ENCODE measurements at regions not wholly inside any gene's neighbourhood (a gene's known extent, or its start where the extent isn't known, plus 50 kb on each side); places are given as distances from the start of the nearest gene placed in this dataset.

DNA sequence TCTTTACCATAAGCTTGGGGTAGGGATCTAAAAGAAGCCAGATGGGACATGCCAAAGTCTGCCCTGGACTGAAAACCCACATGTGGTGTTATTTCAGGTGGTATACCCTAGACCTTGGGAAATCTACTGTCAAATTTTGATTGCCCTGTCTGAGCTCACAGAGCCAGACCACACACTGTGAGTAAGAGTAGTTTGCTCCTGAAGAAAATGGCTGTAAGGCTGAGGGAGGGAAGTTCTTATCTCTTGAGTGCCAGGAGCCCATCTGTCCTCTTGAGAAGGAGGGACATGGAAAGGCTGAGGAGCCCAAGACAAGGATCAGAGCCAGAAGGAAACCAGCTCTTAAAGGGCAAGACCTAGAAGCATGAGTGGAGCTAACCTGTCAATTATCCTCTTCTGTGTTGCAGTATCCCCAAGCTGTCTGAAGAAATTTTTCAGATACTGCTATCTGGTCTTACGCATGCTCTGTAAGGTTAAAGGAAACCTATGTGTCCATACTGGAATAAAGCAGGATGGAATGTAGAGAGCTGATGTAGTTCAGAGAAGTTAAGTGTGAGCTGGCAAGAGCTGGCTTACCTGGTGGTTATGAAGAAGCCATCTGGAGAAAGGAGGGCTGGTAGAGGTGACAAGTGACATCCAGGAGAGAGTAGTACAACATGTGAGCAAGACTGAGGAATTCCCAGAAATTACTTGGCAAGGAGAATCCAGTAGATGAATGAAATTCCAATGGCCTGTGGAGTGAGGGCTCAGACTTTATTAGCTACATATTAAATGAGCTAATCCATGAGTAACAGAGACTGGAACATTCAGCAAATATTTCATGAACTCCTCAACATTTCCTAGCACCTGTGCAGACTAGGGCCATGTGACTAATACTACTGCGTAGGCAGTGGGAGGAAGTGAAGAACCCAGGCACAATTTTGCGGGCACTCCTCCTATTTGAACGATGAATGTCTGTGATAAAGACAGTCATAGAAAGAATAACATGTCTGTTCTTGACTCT is 389.1 kb upstream of the KIF2A start:
- no peak for DNase-seq

DNA sequence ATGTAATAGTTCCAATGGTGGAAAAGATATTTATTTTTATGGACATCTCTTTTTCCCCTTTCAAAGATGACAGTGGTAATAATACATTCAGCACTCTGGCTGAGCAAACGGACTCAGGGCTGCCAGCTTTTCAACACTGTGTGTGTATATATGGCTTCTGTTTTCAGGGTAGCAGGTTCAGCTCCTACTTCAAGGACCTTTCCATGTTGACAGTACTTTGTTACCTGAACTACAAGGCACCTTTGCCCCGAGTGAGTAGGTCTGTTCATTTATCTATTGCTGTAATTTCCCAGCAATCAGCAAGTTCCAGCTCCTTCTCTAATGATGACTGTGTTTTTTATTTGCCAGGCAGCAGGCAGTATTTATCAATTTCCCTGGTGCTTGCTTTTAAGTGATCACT is 387.4 kb upstream of the KIF2A start:
- no peak for DNase-seq

- DNase-seq: no peak
Observed at GRCh38 chr5:61919920-61920319, 386.1 kb upstream of the KIF2A start.

GRCh38 chr5:61924251-61924650 is 381.8 kb upstream of the KIF2A start:
- no peak for DNase-seq

DNA sequence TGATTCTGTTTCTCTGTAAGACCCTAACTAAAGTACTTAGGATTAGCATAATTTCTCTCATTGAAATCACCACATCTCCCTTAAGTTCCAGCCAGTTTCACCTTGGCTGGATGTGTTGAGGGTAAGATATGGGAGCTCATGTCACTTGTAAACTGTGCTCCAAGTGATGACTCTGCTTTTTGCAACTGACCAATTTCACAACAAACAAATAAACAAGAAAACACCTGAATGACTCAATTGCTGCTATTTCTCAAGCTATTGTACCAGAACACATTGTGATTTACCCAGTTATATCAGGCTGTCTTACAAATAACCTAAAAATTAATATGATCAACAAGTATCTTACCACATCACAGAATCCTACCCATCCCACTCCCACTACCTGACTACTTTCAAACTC is 379.1 kb upstream of the KIF2A start:
- DNase-seq: no peak

DNA sequence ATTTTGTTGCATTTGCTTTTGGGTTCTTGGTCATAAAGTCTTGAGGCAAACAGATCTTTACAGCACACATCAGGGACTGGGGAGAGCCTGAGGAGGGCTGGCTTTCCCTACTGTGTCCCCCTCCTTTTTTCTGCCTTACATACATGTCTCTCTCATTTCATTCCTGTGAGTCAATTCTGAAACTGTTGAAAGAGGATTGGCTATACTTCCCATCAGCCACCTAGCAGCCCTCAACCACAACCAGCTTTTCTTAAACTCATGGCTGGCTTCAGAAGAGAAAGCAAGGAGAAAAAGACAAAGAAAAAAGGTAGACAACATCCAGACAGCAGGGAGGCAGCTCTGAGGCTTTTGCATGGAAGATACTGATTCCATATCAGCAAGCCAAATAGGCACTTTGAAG is 374.8 kb upstream of the KIF2A start:
- no peak for DNase-seq

DNA sequence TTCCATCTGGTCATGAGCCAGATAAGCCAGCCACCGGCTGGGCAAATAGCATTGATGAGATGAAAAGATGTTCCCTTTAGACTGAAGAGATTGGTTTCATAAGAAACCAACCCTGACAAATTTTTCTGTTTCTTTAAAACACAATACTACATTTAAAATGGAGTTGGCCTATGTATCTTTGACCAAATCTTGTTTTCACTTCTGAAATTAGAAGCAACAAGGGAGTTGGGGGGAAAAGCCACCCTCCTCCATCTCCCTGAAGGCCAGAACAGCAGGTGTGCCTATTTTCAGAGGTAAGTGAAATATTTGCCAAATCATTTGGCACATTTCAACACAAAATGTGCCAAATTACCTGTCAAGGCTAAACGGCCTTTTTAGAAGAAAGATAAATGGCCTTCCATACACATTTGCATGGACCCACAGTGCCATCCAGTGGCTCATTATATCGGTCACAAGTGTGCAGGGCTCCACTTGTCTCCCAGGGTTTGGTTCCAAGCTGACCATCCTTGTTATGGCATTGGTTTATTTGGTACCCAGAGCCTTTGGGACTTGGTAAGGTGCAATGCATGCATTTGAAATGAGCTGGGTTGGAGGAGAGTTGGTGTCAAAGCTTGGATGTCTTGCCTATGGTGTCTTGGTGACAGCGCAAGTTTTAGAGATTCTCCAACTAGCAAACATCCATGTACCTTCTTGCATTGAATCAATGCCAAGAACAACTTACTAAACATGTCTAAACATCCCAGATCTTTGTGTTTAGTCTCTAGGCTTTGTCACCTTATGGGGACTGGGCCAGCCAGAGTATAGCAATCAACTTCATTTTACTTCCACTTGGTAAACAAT is 372.0 kb upstream of the KIF2A start:
- peak; percentile 30 to 37 for DNase-seq

DNA sequence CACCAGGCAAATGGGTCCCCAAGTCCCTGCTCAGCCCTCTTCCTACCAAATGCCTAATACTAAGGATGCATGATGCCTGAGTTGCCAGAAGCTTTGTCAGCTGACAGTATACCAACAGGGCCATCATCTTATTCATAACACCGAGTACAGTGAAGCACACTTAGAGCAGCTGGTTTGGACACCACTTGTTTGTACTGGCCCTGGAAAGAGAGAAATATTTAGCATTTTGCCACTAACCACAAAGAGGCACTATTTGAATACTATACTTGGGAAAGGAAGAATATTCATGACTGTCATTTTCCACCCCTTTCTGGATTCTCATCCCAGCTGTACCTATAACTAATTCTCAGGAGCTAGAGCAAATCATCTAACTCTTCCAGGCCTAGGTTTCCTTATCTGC is 364.4 kb upstream of the KIF2A start:
- DNase-seq: no peak

GRCh38 chr5:61942462-61943049 is 363.4 kb upstream of the KIF2A start:
- no peak for DNase-seq

DNA sequence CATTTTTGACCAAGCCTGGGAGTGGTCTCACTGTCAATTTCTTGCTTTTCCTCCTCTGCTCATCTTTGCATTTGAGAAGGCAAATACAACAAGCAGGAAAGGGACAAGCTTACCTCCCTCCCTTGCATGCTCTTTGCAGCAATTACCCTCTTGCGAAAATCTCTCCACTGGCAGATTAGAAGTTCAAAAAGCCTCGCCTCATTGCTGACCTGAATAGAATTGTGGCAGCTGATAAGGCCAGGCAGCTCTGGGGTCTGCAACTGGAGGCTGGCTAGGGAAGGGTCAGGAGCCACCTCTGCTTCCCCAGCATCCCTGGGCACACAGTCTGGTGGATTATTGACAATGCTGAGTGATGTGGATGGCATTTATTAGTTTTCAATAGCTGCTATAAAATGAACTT is 362.3 kb upstream of the KIF2A start:
- DNase-seq: no peak

DNA sequence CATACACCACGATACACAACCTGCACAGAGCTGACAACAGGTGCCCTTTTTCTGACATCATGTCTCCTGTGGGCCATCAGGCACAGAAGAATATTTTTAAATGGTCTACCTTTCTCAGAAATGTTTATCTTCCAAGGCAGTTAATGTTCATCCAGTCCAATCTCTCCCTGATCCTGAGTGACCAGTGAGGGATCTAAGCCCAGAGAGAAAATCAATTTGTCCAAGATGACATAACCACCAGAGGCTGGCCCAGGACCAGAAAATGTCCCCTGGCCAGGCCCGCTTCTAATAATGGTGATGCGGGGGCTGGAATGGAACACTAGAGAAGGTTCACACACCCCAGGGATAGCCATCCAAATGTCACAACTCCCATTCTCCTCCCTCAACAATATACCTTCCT is 357.9 kb upstream of the KIF2A start:
- DNase-seq: no peak

DNA sequence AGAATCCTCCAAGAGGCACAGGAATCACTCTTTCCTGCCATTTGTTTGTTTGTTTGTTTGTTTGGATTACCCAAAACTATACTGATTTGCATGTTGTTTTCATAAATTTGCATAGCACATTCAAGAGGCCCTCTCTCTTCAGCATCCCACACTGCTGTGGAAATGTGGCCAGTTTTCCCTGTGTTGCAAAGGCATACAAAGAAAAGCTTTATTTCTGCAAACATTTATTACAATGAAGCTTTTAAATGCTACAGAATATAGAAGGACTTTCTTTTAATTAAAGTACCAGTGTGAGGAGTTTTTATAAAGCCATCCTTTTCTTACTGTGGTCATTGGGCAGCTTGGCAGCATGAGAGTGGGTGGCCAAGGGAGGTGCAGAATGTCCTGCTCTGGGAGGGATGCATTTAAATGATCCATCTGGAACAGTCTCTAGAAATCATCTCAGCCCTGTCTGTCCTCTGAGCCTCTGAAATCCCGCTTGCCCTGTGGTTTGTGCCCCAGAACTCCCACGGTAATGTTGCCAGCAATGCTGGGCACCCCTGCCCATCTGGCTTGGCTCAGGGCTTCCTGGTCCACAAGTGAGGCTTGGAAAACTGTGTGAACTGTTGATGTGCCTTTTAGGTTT is 356.8 kb upstream of the KIF2A start:
- no peak for DNase-seq

- no peak for DNase-seq
Observed at GRCh38 chr5:61949679-61950435, 356.1 kb upstream of the KIF2A start.

DNA sequence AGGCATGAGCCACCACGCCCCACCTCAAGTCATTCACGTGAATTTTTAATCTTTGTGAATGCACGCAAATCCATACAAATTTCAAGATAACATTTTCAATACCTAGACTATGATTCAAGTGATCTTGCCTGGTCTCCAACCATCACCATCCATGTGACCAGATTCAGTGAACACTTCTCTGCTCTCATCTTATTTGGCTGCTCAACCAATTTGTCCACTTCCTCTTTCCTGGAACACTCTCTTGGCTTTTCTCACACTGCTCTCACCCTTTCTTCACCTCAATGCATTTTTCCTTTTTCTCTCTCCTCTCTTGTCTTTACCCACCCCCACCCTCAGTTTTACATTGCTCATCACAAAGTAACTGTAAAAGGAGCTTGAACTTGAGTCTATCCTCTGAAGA is 354.7 kb upstream of the KIF2A start:
- no peak for DNase-seq

DNA sequence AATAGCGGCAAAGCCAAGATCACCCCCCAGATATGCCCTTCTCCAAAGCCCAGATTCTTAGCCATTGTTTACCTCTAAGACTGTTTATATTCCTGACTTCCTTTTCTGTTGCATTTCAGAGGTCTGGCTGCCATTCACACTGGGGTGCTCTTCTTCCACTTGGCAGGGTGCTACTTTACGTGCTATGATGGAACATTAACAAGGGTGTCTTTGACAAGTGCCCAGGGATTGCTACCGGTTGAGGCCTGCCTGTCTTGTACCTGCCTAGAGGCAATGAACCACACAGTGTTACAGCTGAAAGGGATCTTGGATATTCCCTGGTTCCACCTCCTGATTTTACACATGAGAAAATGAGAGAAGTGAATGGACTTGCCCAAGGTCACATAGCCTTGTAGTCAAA is 352.1 kb upstream of the KIF2A start:
- DNase-seq: no peak

DNA sequence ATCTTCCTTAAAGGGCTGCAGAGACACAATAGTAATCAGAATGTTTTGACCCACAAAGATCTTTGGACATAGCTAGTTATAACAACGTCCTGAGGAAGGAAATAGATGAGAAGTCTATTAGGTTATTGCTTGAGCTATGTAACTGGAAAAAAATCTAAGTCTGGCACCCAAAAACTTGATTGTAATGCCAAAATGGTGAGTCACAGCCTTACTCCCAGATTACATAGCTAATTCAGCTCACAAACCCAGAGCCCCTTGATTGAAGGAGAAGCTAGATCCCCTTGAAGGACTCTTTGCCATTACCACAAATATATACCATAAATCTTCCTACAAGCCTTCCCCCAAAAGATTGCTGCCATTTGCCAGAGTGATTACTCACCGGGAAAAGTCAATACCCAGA is 341.8 kb upstream of the KIF2A start:
- DNase-seq: no peak

GRCh38 chr5:61965069-61965468 is 340.9 kb upstream of the KIF2A start:
- DNase-seq: no peak

- DNase-seq: no peak
Observed at GRCh38 chr5:61965490-61965889, 340.5 kb upstream of the KIF2A start.

DNA sequence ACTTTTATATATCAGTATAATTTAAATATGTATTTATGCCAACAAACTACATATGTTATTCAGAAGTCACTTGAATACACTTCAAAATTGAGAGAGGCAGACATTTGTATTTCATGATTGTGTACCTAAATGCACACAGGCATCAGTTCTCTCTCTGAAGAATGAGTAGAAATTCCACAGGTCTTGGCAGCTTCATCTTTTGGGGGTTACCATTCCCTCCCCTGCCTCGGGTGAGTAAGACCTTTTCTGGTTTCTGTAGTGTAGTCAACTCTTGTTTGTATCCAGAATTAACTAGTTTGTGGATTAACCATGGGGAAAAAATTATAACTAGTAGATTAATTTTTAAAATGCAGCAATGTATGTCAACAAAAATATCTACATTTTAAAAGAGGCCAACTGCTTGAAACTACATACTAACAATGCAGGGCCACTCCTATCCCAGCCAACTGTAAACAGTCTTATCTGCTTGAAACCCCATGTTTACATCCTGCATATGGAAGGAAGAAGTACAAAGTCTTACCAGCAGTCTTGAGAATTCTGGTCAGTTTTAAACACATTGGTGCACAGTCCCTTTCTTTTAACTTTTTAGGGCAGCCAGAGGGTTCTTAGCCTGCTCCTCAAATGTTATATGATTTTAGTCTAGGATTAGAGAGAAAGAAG is 339.6 kb upstream of the KIF2A start:
- no peak for DNase-seq

- DNase-seq: no peak
Observed at GRCh38 chr5:61966997-61967396, 339.0 kb upstream of the KIF2A start.

GRCh38 chr5:61967681-61968080 is 338.3 kb upstream of the KIF2A start:
- no peak for DNase-seq

DNA sequence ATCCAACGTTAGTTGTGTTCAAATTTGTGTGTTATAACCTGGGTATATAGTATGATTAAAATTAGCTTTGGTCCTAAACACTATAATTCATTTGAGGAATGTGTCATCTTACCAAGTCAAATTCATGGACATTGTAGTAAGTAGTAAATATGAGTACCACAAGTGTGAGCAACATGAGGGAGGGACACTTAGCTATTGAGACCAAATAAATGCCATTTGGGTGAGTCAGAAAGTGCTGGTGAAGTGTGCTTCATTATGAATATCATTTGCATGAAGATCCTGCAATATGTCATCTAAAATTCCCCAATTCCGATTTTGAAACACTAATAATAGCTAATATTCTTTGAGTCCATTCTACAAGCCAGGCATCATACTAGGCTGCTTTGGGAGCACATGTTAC is 336.7 kb upstream of the KIF2A start:
- DNase-seq: no peak

Measured in NCI-H187 (cell line).